Skeletal muscle tissue (tissue), 3 donors: ENCODE measurements at regions not wholly inside any gene's neighbourhood (a gene's known extent, or its start where the extent isn't known, plus 50 kb on each side); places are given as distances from the start of the nearest gene placed in this dataset.

ENCODE experiments used
- H3K27ac ChIP-seq: one replicate; pipeline ENCODE4 v1.7.0; 2013; ENCODE audit warnings: mild to moderate bottlenecking, low read depth, low read length, inconsistent platforms
- H3K27me3 ChIP-seq, 3 donors: one replicate each; pipeline ENCODE4 v1.7.0; 2013; ENCODE audit warnings: low read length in 3 of 3; ENCODE audit not compliant: control insufficient read depth in 3 of 3, insufficient read depth in 3 of 3
- H3K36me3 ChIP-seq, 3 donors: one replicate each; pipeline ENCODE4 v1.7.0; 2013; ENCODE audit warnings: low read length in 3 of 3; ENCODE audit not compliant: control insufficient read depth in 3 of 3, insufficient read depth in 3 of 3
- H3K4me1 ChIP-seq, 3 donors: one replicate each; pipeline ENCODE4 v1.7.0; 2013; ENCODE audit warnings: low read length in 3 of 3, mild to moderate bottlenecking in 3 of 3; ENCODE audit not compliant: control insufficient read depth in 3 of 3, insufficient read depth in 3 of 3
- H3K4me3 ChIP-seq, 3 donors: one replicate each; pipeline ENCODE4 v1.7.0; 2013; ENCODE audit warnings: low read length in 3 of 3
- H3K9ac ChIP-seq, 3 donors: one replicate each; pipeline ENCODE4 v1.7.0; 2013; ENCODE audit warnings: low read length in 3 of 3, mild to moderate bottlenecking in 3 of 3, moderate library complexity in 2 of 3, low read depth in 1 of 3
- H3K9me3 ChIP-seq, 3 donors: one replicate each; pipeline ENCODE4 v1.7.0; 2013; ENCODE audit warnings: low read length in 3 of 3; ENCODE audit not compliant: control insufficient read depth in 3 of 3
- donor health status: Osteomylitis.

DNA sequence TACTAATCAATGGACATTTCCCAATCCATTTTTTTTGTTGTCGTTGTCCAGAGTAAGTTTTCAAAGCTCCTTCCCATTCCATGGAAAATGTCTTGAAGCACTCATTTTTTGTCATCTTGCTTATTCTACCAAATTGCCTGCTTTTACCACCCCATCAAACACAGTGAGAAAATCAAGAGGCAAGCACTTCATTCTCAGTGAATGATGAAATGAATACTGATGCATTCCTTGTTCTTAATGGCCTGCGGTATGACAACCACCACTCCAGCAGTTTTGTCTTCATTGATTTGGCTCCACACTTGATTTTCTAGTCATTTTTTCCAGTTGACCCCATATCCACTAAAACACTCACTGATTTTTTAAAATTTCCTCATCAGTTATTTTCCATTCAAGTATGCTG lies 193.5 kb upstream of the ANKH start:
- Histone ChIP-seq H3K27me3 (no peaks in the 10 kb centered on the region), H3K36me3 (no peaks in the 10 kb centered on the region), H3K4me1 (no peaks in the 10 kb centered on the region), H3K4me3 (no peak overlapping the region), H3K9ac (no peak overlapping the region), H3K27ac (no peak overlapping the region), H3K9me3 (no peaks in the 10 kb centered on the region)

DNA sequence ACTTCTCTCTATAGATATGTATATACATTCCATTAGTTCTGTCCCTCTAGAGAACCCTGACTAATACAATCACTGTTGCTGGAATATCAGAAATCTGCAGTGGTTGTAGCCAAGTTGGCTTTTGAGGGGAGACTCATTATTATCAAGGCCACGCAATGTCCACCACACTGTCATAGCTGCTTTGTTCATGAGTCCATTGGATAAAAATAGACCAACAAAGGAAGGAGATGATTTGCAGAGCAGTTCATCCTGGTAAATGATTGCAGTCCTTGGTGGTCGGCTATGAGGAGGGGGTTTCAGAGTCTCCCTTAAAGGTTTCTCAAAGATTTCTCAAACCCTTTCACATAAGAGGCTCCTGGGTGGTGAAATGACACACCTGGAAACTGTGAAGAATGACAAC lies 192.8 kb upstream of the ANKH start:
- Histone ChIP-seq H3K36me3 (no peaks in the 10 kb centered on the region), H3K4me1 (no peaks in the 10 kb centered on the region), H3K27ac (no peak overlapping the region), H3K27me3 (no peaks in the 10 kb centered on the region), H3K9ac (no peak overlapping the region), H3K4me3 (no peak overlapping the region), H3K9me3 (no peaks in the 10 kb centered on the region)

DNA sequence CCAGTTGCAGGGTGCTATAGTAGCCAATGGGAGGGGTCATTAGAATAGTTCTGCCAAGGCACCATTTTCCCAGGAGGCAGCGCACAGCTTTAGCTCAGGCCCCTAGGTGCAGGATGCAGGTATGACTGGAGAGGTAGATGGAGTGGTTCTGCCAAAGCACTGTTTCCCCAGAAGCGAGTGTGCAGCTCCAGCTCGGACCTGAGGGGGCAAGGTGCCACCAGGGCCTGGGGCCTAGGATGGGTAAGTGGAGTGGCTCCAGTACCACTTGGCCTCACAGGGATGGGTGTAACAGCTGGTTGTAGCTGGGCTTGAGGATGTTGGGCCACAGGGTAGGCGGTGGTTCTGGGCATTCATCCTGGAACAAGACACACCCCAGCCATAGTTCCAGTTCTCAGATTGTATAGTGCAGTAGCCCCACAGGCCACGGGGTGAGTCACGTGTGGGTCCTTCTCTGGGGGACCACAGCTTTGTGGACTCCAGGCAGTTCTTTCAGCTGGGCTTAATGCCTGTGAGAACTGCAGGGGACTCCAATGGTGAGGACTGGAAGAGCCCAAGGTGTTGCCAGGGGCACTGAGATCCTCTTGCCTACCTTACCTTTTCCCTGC lies 185.5 kb upstream of the ANKH start:
- no peak overlapping the region for H3K4me3 ChIP-seq
- peaks cover 0 to 2% (median 0%) of the 10 kb centered on the region in 3 donors for H3K9me3 ChIP-seq
- H3K27ac ChIP-seq = no peak overlapping the region
- no peak overlapping the region for H3K9ac ChIP-seq
- H3K27me3 ChIP-seq = peaks cover 0 to 3% (median 0%) of the 10 kb centered on the region in 3 donors
- no peaks in the 10 kb centered on the region for H3K4me1 ChIP-seq
- no peaks in the 10 kb centered on the region for H3K36me3 ChIP-seq

DNA sequence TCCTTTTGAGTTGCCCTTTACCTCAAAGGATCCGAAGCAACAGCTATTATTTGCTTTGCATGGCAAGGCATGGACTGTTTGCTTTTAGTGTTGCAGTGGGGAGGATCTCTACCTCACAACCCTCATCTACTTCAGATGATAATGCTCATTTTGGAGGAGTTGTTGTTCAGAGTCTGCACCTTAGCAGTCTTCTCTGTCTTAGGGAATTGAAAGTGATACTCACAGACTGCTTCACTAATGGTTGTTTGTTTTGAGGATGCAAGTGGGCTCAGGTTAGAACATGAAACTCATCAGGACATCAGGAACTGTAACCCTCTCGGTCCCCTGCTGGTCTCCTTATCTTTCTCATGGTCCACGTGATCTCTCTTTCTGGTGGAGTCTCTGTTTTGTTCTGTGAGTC lies 172.9 kb upstream of the ANKH start:
- no peak overlapping the region for H3K27ac ChIP-seq
- H3K36me3 ChIP-seq = no peaks in the 10 kb centered on the region
- H3K4me1 ChIP-seq = no peaks in the 10 kb centered on the region
- no peaks in the 10 kb centered on the region for H3K9me3 ChIP-seq
- H3K9ac ChIP-seq = no peak overlapping the region
- no peak overlapping the region for H3K4me3 ChIP-seq
- no peaks in the 10 kb centered on the region for H3K27me3 ChIP-seq

DNA sequence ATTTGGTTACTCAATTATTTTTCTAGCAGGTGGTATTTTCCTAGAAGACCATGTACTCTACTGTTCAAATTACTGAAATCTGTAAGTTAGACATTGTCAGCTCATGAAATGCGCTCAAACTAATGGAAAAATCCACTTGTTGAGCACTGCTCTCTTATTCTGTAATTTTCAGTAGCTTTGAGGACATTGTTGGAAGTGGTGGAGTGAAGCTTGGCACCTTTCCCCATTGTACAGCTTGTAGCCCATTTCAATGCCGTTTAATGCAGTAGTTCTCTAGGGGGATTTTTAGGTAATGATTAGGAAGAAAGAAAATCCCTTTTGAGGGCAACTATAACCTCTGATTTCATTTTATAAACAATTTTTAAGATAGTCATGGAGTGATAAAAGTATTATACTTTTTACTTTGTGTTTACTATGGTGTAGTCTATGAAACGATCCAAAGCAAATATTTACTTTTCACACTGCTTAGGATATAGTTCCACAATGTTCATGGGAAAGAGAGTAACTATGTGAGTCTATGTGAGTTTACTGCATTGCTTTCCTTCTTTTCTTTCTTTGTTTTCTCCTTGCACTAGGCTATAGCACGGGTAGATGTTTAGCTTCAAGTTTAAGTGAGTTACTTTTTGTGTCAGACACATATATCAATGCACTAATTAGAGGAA lies 165.8 kb upstream of the ANKH start:
- peaks cover 0 to 4% (median 2%) of the 10 kb centered on the region in 3 donors for H3K9me3 ChIP-seq
- no peaks in the 10 kb centered on the region for H3K4me1 ChIP-seq
- H3K4me3 ChIP-seq = no peak overlapping the region
- no peaks in the 10 kb centered on the region for H3K27me3 ChIP-seq
- no peak overlapping the region for H3K9ac ChIP-seq
- no peak overlapping the region for H3K27ac ChIP-seq
- no peaks in the 10 kb centered on the region for H3K36me3 ChIP-seq

DNA sequence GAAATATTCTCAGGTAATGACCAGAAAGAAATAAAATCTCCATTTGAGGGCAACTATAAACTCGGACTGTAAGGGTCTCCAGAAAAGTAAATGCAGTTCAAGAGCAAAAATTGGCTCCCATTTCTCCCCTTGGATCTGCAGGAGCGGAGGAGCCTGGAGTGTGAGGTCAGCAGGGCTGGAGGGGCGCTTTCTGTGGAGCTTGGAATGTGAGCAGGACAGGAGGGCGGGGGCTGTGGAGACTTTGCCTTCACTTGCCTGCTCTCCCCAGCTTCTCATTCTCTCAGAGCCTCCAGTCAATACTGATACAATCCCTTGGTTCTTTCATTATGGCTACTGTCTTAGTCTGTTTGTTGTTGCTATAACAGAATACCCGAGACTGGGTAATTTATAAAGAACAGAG lies 162.8 kb upstream of the ANKH start:
- no peak overlapping the region for H3K4me3 ChIP-seq
- H3K9ac ChIP-seq = no peak overlapping the region
- no peaks in the 10 kb centered on the region for H3K27me3 ChIP-seq
- no peaks in the 10 kb centered on the region for H3K36me3 ChIP-seq
- no peak overlapping the region for H3K27ac ChIP-seq
- H3K4me1 ChIP-seq = no peaks in the 10 kb centered on the region
- peaks cover 0 to 4% (median 2%) of the 10 kb centered on the region in 3 donors for H3K9me3 ChIP-seq

- H3K4me3 ChIP-seq = no peak overlapping the region
- no peaks in the 10 kb centered on the region for H3K9me3 ChIP-seq
- no peaks in the 10 kb centered on the region for H3K27me3 ChIP-seq
- H3K27ac ChIP-seq = no peak overlapping the region
- H3K36me3 ChIP-seq = no peaks in the 10 kb centered on the region
- H3K4me1 ChIP-seq = no peaks in the 10 kb centered on the region
- H3K9ac ChIP-seq = no peak overlapping the region
Measured at GRCh38 chr5:15031180-15031579, 159.6 kb upstream of the ANKH start.

DNA sequence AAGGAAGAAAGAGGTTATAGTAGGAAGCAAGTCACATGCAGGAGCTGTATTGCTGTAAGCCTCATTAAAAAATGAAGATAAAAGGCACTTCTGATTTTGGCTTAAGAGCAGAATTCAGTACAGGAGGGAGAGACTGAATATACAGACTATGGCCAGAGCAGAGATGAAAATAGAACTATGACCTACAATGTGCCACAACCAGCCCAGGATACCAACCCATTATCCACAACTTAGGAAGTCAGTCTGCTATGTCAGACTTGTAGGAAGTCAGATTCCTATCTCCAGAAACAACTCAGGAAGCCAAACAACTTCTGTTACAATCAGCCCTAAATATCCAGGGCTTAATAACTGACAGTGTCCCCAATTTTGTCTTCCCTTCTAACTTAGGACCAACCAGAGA lies 156.2 kb upstream of the ANKH start:
- Histone ChIP-seq H3K27me3 (no peaks in the 10 kb centered on the region), H3K4me3 (no peak overlapping the region), H3K36me3 (no peaks in the 10 kb centered on the region), H3K9me3 (no peaks in the 10 kb centered on the region), H3K9ac (no peak overlapping the region), H3K4me1 (no peaks in the 10 kb centered on the region), H3K27ac (no peak overlapping the region)

GRCh38 chr5:15026944-15027343 lies 155.4 kb upstream of the ANKH start:
- no peak overlapping the region for H3K9ac ChIP-seq

GRCh38 chr5:15026011-15026893 lies 154.7 kb upstream of the ANKH start:
- no peak overlapping the region for H3K27ac ChIP-seq
- no peak overlapping the region for H3K4me3 ChIP-seq
- no peaks in the 10 kb centered on the region for H3K9me3 ChIP-seq
- H3K27me3 ChIP-seq = no peaks in the 10 kb centered on the region
- no peak overlapping the region for H3K9ac ChIP-seq
- H3K36me3 ChIP-seq = no peaks in the 10 kb centered on the region
- H3K4me1 ChIP-seq = no peaks in the 10 kb centered on the region

More at GRCh38 chr5:15026944-15027343, 155.4 kb upstream of the ANKH start:
- Histone ChIP-seq H3K9me3 (no peaks in the 10 kb centered on the region), H3K4me1 (no peaks in the 10 kb centered on the region), H3K27me3 (no peaks in the 10 kb centered on the region), H3K27ac (no peak overlapping the region), H3K4me3 (no peak overlapping the region), H3K36me3 (no peaks in the 10 kb centered on the region)
